Cardiac fibroblast (primary cell): ENCODE measurements at regions not wholly inside any gene's neighbourhood (a gene's known extent, or its start where the extent isn't known, plus 50 kb on each side); places are given as distances from the start of the nearest gene placed in this dataset.

Experiments used
- DNase-seq, 2 donors: peaks; one replicate each; pipeline versions ENCODE4 v3.0.0 to v3.0.0-alpha.2; 2010; ENCODE audit warnings: low read depth in 2 of 2
- H3K4me3 ChIP-seq, 2 donors: replicated peaks in 1 of 2; 1 replicate in 1 of 2; 2 replicates in 1 of 2; pipeline ENCODE4 v1.5.1; 2011; ENCODE audit warnings: low read depth in 2 of 2, low read length in 2 of 2, mild to moderate bottlenecking in 2 of 2, moderate library complexity in 1 of 2
- TF ChIP-seq, protein P1 (sequence below): IDR thresholded peaks from one replicate; pipeline ENCODE4 v1.5.1; 2011; ENCODE audit warnings: low read depth, mild to moderate bottlenecking, low read length, inconsistent platforms

- TF ChIP-seq, protein P1, sequence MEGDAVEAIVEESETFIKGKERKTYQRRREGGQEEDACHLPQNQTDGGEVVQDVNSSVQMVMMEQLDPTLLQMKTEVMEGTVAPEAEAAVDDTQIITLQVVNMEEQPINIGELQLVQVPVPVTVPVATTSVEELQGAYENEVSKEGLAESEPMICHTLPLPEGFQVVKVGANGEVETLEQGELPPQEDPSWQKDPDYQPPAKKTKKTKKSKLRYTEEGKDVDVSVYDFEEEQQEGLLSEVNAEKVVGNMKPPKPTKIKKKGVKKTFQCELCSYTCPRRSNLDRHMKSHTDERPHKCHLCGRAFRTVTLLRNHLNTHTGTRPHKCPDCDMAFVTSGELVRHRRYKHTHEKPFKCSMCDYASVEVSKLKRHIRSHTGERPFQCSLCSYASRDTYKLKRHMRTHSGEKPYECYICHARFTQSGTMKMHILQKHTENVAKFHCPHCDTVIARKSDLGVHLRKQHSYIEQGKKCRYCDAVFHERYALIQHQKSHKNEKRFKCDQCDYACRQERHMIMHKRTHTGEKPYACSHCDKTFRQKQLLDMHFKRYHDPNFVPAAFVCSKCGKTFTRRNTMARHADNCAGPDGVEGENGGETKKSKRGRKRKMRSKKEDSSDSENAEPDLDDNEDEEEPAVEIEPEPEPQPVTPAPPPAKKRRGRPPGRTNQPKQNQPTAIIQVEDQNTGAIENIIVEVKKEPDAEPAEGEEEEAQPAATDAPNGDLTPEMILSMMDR, result peak; percentile 22
- DNase-seq, result peak; percentile 51 to 68
- H3K4me3 ChIP-seq, result no peak overlapping the region
Measured at GRCh38 chr1:31127266-31127665, 61.7 kb upstream of the PUM1 start.

- TF ChIP-seq, protein P1, result no peak
- peak in 1 of 2 donors; percentile 56 for DNase-seq
- H3K4me3 ChIP-seq, result no peak overlapping the region
Measured at GRCh38 chr1:31122741-31123140, 57.2 kb upstream of the PUM1 start.

GRCh38 chr1:31122101-31122735 lies 56.7 kb upstream of the PUM1 start:
- DNase-seq, result no peak
- TF ChIP-seq, protein P1, result no peak
- H3K4me3 ChIP-seq, result no peak overlapping the region

DNA sequence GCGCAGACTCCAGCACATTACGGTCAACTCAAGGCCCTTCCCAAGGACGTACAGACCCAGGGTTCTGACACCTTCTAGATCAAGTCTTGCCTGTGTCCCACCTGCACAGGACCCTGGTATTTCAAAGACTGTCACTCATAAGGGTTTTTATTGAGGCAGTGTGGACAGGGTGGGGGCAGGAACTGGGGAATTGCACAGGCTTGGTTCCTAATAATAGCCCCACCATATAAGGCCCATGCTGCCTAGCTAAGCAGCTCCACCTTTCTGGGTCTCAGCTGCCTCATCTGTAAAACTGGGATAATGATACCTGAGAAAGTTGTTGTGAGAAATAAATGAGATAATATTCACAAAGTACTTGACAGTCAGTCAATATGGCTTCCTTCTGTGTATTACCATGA lies 55.3 kb upstream of the PUM1 start:
- no peak for DNase-seq
- TF ChIP-seq, protein P1, result no peak
- no peak overlapping the region for H3K4me3 ChIP-seq

DNA sequence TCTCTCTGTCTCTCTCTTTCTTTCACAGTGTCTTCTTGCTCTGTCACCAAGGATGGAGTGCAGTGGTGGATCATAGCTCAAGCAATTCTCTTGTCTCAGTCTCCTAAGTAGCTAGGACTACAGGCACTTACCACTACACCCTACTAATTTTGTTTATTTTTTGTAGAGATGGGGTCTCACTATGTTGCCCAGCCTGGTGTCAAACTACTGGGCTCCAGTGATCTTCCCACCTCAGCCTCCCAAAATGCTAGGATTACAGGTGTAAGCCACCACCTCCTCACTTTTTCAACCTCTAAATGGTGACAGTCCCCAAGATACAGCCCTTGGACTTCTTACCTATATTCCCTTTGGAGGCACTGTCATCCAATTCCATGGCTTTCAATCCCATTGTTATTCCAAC lies 50.5 kb upstream of the PUM1 start:
- TF ChIP-seq, protein P1, result no peak
- H3K4me3 ChIP-seq, result no peak overlapping the region
- DNase-seq, result no peak
